Rectal smooth muscle tissue (tissue), 1 donor: ENCODE measurements at regions not wholly inside any gene's neighbourhood (a gene's known extent, or its start where the extent isn't known, plus 50 kb on each side); places are given as distances from the start of the nearest gene placed in this dataset.

Experiments used
- H3K27ac ChIP-seq: one replicate; pipeline ENCODE4 v1.7.0; 2013; ENCODE audit warnings: low read depth, low read length, inconsistent platforms
- H3K27me3 ChIP-seq: one replicate; pipeline ENCODE4 v1.7.0; 2013; ENCODE audit warnings: low read length; ENCODE audit not compliant: control insufficient read depth, insufficient read depth
- H3K36me3 ChIP-seq: one replicate; pipeline ENCODE4 v1.7.0; 2013; ENCODE audit warnings: low read length; ENCODE audit not compliant: control insufficient read depth, insufficient read depth
- H3K4me1 ChIP-seq: one replicate; pipeline ENCODE4 v1.7.0; 2013; ENCODE audit warnings: low read length; ENCODE audit not compliant: control insufficient read depth, insufficient read depth
- H3K4me3 ChIP-seq: one replicate; pipeline ENCODE4 v1.7.0; 2013; ENCODE audit warnings: low read length
- H3K9ac ChIP-seq: one replicate; pipeline ENCODE4 v1.7.0; 2013; ENCODE audit warnings: low read length

GRCh38 chr10:44818041-44818649 is 93.0 kb upstream of the TMEM72 start:
- no peaks in the 10 kb centered on the region for H3K27me3 ChIP-seq
- no peak overlapping the region for H3K4me3 ChIP-seq
- no peaks in the 10 kb centered on the region for H3K4me1 ChIP-seq
- H3K9ac ChIP-seq = no peak overlapping the region
- H3K36me3 ChIP-seq = no peaks in the 10 kb centered on the region
- no peak overlapping the region for H3K27ac ChIP-seq

- Histone ChIP-seq H3K27me3 (no peaks in the 10 kb centered on the region), H3K4me3 (no peak overlapping the region), H3K36me3 (no peaks in the 10 kb centered on the region), H3K9ac (no peak overlapping the region), H3K4me1 (no peaks in the 10 kb centered on the region), H3K27ac (no peak overlapping the region)
Measured at GRCh38 chr10:44818701-44819127, 92.4 kb upstream of the TMEM72 start.

DNA sequence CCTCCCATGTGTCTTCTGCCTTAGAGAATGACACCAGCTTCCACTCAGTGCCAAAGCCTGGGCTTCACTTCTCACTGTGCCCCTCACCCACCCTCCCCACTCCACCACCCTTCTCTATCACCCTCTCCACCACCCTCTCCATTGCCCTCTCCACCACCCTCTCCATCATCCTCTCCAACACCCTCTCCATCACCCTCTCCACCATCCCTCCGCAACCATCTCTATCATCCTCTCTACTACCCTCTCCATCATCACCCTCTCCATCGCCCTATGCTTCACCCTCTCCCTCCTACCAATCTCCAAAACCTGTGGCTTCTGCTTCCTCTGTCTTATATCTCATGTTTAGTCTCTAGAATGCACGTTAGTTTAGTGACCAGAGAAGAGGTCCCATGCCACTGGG is 91.0 kb upstream of the TMEM72 start:
- Histone ChIP-seq H3K9ac (no peak overlapping the region), H3K4me3 (no peak overlapping the region), H3K36me3 (no peaks in the 10 kb centered on the region), H3K27ac (no peak overlapping the region), H3K27me3 (no peaks in the 10 kb centered on the region), H3K4me1 (no peaks in the 10 kb centered on the region)

- Histone ChIP-seq H3K4me1 (no peaks in the 10 kb centered on the region), H3K9ac (no peak overlapping the region), H3K4me3 (no peak overlapping the region), H3K36me3 (no peaks in the 10 kb centered on the region), H3K27ac (no peak overlapping the region), H3K27me3 (no peaks in the 10 kb centered on the region)
Measured at GRCh38 chr10:44821290-44821689, 89.8 kb upstream of the TMEM72 start.

DNA sequence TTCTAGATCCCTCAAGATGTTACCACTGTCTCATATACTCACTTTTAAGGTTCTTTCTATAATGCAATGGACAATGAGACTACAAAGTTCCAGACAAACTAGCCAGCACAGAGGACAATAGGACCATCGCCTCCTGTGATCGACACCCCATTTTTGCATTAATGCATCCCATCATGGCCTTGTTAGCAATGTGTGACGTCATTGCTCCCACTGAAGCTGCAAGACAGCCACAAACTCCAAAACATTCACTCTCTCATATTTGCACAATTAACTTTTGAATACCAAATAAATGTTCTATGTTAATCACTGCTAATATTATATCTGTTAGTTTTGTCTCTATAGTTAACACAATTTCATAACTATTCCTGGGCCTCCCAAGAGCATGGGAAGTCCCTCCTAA is 88.8 kb upstream of the TMEM72 start:
- no peaks in the 10 kb centered on the region for H3K4me1 ChIP-seq

DNA sequence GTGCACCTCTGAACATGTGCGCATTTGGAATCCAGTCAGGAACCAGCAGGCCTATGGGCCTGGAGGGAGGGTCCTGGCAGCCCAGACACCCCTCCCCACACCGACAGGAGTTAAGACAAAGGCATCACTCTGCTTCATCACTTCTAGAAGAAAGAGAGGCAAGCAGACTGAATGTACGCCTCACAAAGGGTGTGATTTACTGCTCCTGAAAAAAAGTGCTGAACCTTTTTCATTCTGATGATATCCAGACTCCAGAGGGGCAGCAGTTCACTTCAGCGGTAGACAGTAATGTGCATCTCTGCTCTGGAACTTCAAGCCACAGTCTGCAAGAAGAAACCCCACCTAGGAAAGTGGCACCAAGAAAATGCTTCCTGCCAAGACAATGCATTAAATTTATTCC is 88.2 kb upstream of the TMEM72 start:
- no peak overlapping the region for H3K27ac ChIP-seq
- no peaks in the 10 kb centered on the region for H3K27me3 ChIP-seq
- H3K4me3 ChIP-seq = no peak overlapping the region
- no peaks in the 10 kb centered on the region for H3K36me3 ChIP-seq
- no peaks in the 10 kb centered on the region for H3K4me1 ChIP-seq
- H3K9ac ChIP-seq = no peak overlapping the region

More for the DNA sequence above, 88.8 kb upstream of the TMEM72 start:
- Histone ChIP-seq H3K36me3 (no peaks in the 10 kb centered on the region), H3K4me3 (no peak overlapping the region), H3K27ac (no peak overlapping the region), H3K27me3 (no peaks in the 10 kb centered on the region), H3K9ac (no peak overlapping the region)

DNA sequence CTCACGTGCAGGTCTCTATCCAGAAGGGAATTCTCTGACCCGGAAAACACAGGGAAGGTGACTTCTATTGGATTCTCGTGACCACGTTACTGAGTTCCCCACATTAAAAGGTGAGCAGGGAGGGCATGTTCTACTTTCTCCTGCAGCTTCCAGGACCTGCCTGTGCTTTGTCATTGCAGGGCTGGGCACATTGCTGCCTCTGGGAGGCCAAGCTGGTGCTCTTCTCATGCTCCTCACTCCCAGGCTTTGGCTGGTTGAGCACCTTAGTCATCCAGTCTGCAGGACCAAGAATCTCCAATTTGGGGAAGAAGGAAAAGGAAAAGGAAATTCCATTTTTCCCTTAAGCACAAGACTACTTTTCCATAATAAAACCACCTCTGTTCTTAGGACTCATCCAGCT is 86.5 kb upstream of the TMEM72 start:
- H3K9ac ChIP-seq = no peak overlapping the region
- no peak overlapping the region for H3K4me3 ChIP-seq
- no peak overlapping the region for H3K27ac ChIP-seq
- H3K36me3 ChIP-seq = no peaks in the 10 kb centered on the region
- no peaks in the 10 kb centered on the region for H3K27me3 ChIP-seq
- H3K4me1 ChIP-seq = no peaks in the 10 kb centered on the region

- Histone ChIP-seq H3K27ac (no peak overlapping the region), H3K4me1 (no peaks in the 10 kb centered on the region), H3K4me3 (no peak overlapping the region), H3K9ac (no peak overlapping the region), H3K27me3 (no peaks in the 10 kb centered on the region), H3K36me3 (no peaks in the 10 kb centered on the region)
Measured at GRCh38 chr10:44827431-44828006, 83.6 kb upstream of the TMEM72 start.

DNA sequence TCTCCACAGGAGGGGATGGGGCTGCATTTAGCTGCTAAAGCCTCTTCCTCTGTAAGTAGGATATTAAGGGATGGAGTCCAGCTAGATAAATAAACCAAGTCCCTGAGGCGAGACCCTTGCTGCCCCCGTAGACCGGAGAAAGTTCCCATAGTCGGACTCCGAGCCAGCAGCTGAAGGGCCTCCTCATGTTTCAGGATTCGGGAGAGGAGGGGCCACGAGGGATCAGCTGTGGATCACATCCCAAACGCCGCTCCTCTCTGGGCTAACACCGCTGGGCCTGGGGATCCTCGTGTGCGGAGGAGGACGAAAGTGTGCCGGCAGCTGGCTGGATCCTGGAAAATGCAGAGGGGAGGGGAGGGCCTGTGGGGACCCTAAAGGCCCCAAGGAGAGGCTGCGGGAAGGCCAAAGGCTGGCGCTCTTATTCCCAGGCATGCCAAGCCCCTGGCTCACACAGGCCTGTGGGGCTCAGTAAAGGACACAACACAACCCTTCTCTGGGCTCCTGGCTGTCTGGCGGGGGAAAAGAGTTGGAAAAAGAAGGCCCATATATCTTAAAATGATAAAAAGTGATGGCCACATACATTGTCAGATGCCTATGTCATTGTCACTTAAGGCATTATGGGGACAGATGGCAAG is 82.5 kb upstream of the TMEM72 start:
- no peak overlapping the region for H3K27ac ChIP-seq
- H3K4me3 ChIP-seq = no peak overlapping the region
- H3K4me1 ChIP-seq = no peaks in the 10 kb centered on the region
- no peaks in the 10 kb centered on the region for H3K36me3 ChIP-seq
- no peak overlapping the region for H3K9ac ChIP-seq
- H3K27me3 ChIP-seq = no peaks in the 10 kb centered on the region

DNA sequence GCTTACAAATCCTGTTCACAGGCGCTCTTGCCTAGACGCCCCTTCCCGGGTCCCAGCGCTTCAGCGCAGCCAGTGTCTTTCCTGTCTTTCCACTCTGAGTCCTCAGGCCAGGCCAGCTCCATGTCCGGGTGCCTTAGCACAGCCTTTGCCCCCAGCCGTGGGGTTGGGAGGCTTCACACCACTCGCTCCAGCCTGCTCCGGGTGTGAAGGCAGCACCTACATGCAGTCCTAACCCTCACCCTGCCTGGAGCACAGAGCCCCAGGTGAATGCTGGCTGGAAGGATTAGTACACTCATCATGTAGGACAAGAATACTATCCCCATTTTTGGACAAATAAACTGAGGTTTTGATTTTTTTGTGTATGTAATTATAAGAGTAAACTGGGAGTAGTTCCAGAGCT is 81.7 kb upstream of the TMEM72 start:
- Histone ChIP-seq H3K27me3 (no peaks in the 10 kb centered on the region), H3K9ac (no peak overlapping the region), H3K36me3 (no peaks in the 10 kb centered on the region), H3K27ac (no peak overlapping the region), H3K4me3 (no peak overlapping the region), H3K4me1 (no peaks in the 10 kb centered on the region)

DNA sequence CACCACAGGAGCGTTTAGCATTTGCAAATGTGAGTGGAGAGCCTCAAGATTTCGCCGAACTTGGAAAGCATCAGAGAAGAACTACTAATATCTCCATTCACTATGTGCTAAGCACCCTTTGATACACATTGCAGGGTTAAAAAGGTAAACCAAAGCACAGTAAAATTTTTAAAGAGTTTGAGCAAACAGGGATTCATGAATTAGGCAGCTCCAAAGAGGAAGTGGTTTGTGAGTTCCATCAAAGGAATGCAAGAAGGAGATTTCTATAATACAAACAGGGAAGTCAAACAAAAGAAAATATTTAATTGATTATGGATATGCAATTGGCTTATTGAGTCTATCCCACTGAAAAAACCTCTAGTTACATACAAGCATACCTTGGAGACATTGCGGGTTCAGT is 81.1 kb upstream of the TMEM72 start:
- Histone ChIP-seq H3K27me3 (no peaks in the 10 kb centered on the region), H3K27ac (no peak overlapping the region), H3K36me3 (no peaks in the 10 kb centered on the region), H3K4me1 (no peaks in the 10 kb centered on the region), H3K9ac (no peak overlapping the region), H3K4me3 (no peak overlapping the region)

GRCh38 chr10:44831581-44831980 is 79.6 kb upstream of the TMEM72 start:
- no peaks in the 10 kb centered on the region for H3K27me3 ChIP-seq
- no peak overlapping the region for H3K9ac ChIP-seq
- no peak overlapping the region for H3K4me3 ChIP-seq
- no peaks in the 10 kb centered on the region for H3K4me1 ChIP-seq
- H3K36me3 ChIP-seq = no peaks in the 10 kb centered on the region
- H3K27ac ChIP-seq = no peak overlapping the region
